ENCODE measurements at regions not wholly inside any gene's neighbourhood (a gene's known extent, or its start where the extent isn't known, plus 50 kb on each side); places are given as distances from the start of the nearest gene placed in this dataset.
A peak's percentile ranks its signal among the peaks of the same experiment; 100 is the strongest.

DNA sequence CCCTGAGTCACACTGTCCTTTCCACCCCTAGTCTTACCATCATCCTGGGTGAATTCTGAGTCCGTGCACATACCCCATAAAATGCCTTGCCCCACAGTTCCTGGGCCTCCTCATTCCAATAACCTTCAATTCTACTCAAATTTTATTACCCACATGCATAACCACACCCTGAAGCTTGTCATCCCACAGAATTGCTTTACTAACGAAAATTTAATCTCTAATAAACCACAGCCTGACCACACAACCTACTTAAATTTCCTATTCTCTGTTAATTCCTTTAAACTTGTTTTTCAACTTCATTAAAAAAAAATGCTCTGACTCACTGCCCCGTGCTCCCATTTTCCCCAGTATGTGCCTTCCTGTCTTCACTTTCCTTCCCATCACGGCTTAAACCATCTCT lies 205.9 kb downstream of the PHLDA1 start:
- in situ Hi-C loops (cut with MboI; ENCODE audit: low sequenced_read_pairs), result no loop called here

More for the DNA sequence above, 205.9 kb downstream of the PHLDA1 start:
- peak overlapping the region; percentile 21; the same call in 1 of the 2 replicates for H2AK5ac ChIP-seq (ENCODE audit: low read depth, low read length)
- H2BK120ac ChIP-seq (ENCODE audit: low read depth, low read length), result peak overlapping the region; percentile 94
- H2BK20ac ChIP-seq (ENCODE audit: low read depth, low read length), result peak overlapping the region; percentile 90
- H3K56ac ChIP-seq (ENCODE audit: extremely low read depth, insufficient read depth, low read length), result no peak overlapping the region
- peak overlapping the region; percentile 88 for H4K91ac ChIP-seq (ENCODE audit: insufficient read depth, low read depth, low read length)
- peak overlapping the region; percentile 88 for H3K27ac ChIP-seq (ENCODE audit: insufficient read depth, low read length)
- peak overlapping the region; percentile 75 to 81 for H4K8ac ChIP-seq (ENCODE audit: low read depth in 2 of 2, low read length in 2 of 2)
- no peak overlapping the region for H2AK9ac ChIP-seq (replicated peaks; ENCODE audit: low read depth, low read length, poor library complexity)
- peak; percentile 86 for DNase-seq
- H3K9ac ChIP-seq (ENCODE audit: low read depth, low read length), result peak overlapping the region; percentile 57; the same call in 1 of the 2 replicates
- intact Hi-C loops (cut with micrococcal nuclease), result no loop called here
- dilution Hi-C loops (cut with HindIII; ENCODE audit: low sequenced_read_pairs, unreplicated experiment), result no loop called here
- ChIA-PET CTCF (interaction anchor here (0.6 kb wide), 1 partner anchor 411 kb away, joined by 3 read pairs; no protein-coding TSS in a partner anchor), POLR2A (ENCODE audit: unreplicated experiment) (no interaction called here)
- H2AFZ ChIP-seq (replicated peaks; ENCODE audit: low read length, poor library complexity), result no peak overlapping the region
- no peaks in the 10 kb centered on the region for H3K36me3 ChIP-seq (ENCODE audit: control insufficient read depth, insufficient read depth, low read length)
- peaks cover 9% of the 10 kb centered on the region in 2 experiments; a peak in 3 of 4 replicates for H3K79me1 ChIP-seq (ENCODE audit: low read depth in 1 of 2, low read length in 2 of 2)
- peak; percentile 45 for ATAC-seq (ENCODE audit: low read depth)
- H3K23ac ChIP-seq (ENCODE audit: low read depth, low read length), result peak overlapping the region; percentile 25; the same call in 1 of the 2 replicates
- H2BK5ac ChIP-seq (ENCODE audit: low read depth, low read length, poor library complexity, severe bottlenecking), result peak overlapping the region; percentile 86
- H3K4me2 ChIP-seq (ENCODE audit: low read depth, low read length), result peak overlapping the region; percentile 73
- peak overlapping the region; percentile 94; the same call in 2 of the 3 replicates for H2BK15ac ChIP-seq (ENCODE audit: low read depth, low read length)
- no peaks in the 10 kb centered on the region for H3K27me3 ChIP-seq (ENCODE audit: control insufficient read depth, insufficient read depth, low read length)
- TF ChIP-seq SMC3 (IDR thresholded peaks at IDR 0.05; ENCODE audit: low read depth, low read length) (0 out of 2 replicates have a peak, but pooled peaks have one; percentile 2), MXI1 (IDR thresholded peaks at IDR 0.05; ENCODE audit: borderline replicate concordance, low read depth, low read length) (no peak), RAD21 (IDR thresholded peaks at IDR 0.05; ENCODE audit: low read length) (no peak), FOS (IDR thresholded peaks at IDR 0.05; ENCODE audit: low read depth, low read length) (peak; percentile 38), BHLHE40 (IDR thresholded peaks at IDR 0.05; ENCODE audit: low read depth, low read length) (peak; percentile 69; the same call in 1 of the 2 replicates), RCOR1 (IDR thresholded peaks at IDR 0.05; ENCODE audit: insufficient replicate concordance, low read length) (no peak), CHD1 (IDR thresholded peaks at IDR 0.05; ENCODE audit: low read depth, low read length) (no peak), NFE2L2 (IDR thresholded peaks at IDR 0.05; ENCODE audit: low read depth, low read length) (no peak), MAFK (IDR thresholded peaks at IDR 0.05; ENCODE audit: low read depth, low read length) (no peak), MAZ (IDR thresholded peaks at IDR 0.05; ENCODE audit: borderline replicate concordance, low read depth, low read length) (no peak), RFX5 (IDR thresholded peaks at IDR 0.05; ENCODE audit: low read depth, low read length) (no peak), CEBPB (IDR thresholded peaks at IDR 0.05; ENCODE audit: low read depth, low read length) (no peak), POLR2A (IDR thresholded peaks at IDR 0.05; ENCODE audit: low read depth, low read length) (no peak)
- TF ChIP-seq, protein P1, sequence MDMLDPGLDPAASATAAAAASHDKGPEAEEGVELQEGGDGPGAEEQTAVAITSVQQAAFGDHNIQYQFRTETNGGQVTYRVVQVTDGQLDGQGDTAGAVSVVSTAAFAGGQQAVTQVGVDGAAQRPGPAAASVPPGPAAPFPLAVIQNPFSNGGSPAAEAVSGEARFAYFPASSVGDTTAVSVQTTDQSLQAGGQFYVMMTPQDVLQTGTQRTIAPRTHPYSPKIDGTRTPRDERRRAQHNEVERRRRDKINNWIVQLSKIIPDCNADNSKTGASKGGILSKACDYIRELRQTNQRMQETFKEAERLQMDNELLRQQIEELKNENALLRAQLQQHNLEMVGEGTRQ (IDR thresholded peaks at IDR 0.05; ENCODE audit: low read depth, low read length), result no peak
- TF ChIP-seq, protein P2, sequence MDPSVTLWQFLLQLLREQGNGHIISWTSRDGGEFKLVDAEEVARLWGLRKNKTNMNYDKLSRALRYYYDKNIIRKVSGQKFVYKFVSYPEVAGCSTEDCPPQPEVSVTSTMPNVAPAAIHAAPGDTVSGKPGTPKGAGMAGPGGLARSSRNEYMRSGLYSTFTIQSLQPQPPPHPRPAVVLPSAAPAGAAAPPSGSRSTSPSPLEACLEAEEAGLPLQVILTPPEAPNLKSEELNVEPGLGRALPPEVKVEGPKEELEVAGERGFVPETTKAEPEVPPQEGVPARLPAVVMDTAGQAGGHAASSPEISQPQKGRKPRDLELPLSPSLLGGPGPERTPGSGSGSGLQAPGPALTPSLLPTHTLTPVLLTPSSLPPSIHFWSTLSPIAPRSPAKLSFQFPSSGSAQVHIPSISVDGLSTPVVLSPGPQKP (IDR thresholded peaks at IDR 0.05; ENCODE audit: borderline replicate concordance, low read depth, low read length), result no peak
- TF ChIP-seq, protein P3, sequence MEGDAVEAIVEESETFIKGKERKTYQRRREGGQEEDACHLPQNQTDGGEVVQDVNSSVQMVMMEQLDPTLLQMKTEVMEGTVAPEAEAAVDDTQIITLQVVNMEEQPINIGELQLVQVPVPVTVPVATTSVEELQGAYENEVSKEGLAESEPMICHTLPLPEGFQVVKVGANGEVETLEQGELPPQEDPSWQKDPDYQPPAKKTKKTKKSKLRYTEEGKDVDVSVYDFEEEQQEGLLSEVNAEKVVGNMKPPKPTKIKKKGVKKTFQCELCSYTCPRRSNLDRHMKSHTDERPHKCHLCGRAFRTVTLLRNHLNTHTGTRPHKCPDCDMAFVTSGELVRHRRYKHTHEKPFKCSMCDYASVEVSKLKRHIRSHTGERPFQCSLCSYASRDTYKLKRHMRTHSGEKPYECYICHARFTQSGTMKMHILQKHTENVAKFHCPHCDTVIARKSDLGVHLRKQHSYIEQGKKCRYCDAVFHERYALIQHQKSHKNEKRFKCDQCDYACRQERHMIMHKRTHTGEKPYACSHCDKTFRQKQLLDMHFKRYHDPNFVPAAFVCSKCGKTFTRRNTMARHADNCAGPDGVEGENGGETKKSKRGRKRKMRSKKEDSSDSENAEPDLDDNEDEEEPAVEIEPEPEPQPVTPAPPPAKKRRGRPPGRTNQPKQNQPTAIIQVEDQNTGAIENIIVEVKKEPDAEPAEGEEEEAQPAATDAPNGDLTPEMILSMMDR (conservative IDR thresholded peaks at IDR 0.05; ENCODE audit: low read depth, low read length), result no peak
- no peaks in the 10 kb centered on the region for H4K20me1 ChIP-seq (ENCODE audit: insufficient read depth, low read length)
- peaks cover 9% of the 10 kb centered on the region; the same call in 1 of the 2 replicates for H3K9me1 ChIP-seq (ENCODE audit: insufficient read depth, low read length)
- H4K5ac ChIP-seq (ENCODE audit: low read depth, low read length), result peak overlapping the region; percentile 87; the same call in 1 of the 2 replicates
- no TSS peak for BruUV-seq (replicated peaks)
- H3K14ac ChIP-seq (replicated peaks; ENCODE audit: low read depth, low read length), result peak overlapping the region; percentile 41
- 8% methylated on average over 4 of the region's 4 CpGs; no CpG with 5 or more reads in 1 of the 2 experiments for WGBS, 2 experiments (ENCODE audit: extremely low coverage in 2 of 2, insufficient read length in 1 of 2)
- no peaks in the 10 kb centered on the region for H3K9me3 ChIP-seq (ENCODE audit: control insufficient read depth, insufficient read depth, low read length)
- peak overlapping the region; percentile 91 for H3K18ac ChIP-seq (ENCODE audit: low read depth, low read length)
- peaks cover 25% of the 10 kb centered on the region for H3K4me1 ChIP-seq (ENCODE audit: control insufficient read depth, insufficient read depth, low read length)
- peak overlapping the region; percentile 71; the same call in 1 of the 2 replicates for H3K4ac ChIP-seq (ENCODE audit: low read depth, low read length)
- no peak overlapping the region for H3K4me3 ChIP-seq (ENCODE audit: insufficient read depth, low read depth, low read length)
